IPS-NIHi7 (cell line): ENCODE measurements at regions not wholly inside any gene's neighbourhood (a gene's known extent, or its start where the extent isn't known, plus 50 kb on each side); places are given as distances from the start of the nearest gene placed in this dataset.

Experiments
- DNase-seq: peaks from one replicate; pipeline ENCODE4 v3.0.0; 2012; ENCODE audit warnings: mixed read lengths; ENCODE audit errors: extremely low spot score

- no peak for DNase-seq
These were observed 626.7 kb upstream of the SALL3 start for GRCh38 chr18:78352910-78353309.

GRCh38 chr18:78362198-78362597 is 617.4 kb upstream of the SALL3 start:
- no peak for DNase-seq

GRCh38 chr18:78363556-78364387 is 615.8 kb upstream of the SALL3 start:
- no peak for DNase-seq

- DNase-seq: no peak
These were observed 615.1 kb upstream of the SALL3 start for GRCh38 chr18:78364388-78364960.

- no peak for DNase-seq
These were observed 611.6 kb upstream of the SALL3 start for GRCh38 chr18:78367996-78368395.

- DNase-seq: no peak
These were observed 610.9 kb upstream of the SALL3 start for GRCh38 chr18:78368726-78369125.

GRCh38 chr18:78376046-78376445 is 603.6 kb upstream of the SALL3 start:
- DNase-seq: no peak

GRCh38 chr18:78378403-78378802 is 601.2 kb upstream of the SALL3 start:
- DNase-seq: no peak

- DNase-seq: no peak
These were observed 600.6 kb upstream of the SALL3 start for GRCh38 chr18:78378983-78379382.

GRCh38 chr18:78390348-78390951 is 589.2 kb upstream of the SALL3 start:
- DNase-seq: no peak

GRCh38 chr18:78390952-78391348 is 588.7 kb upstream of the SALL3 start:
- no peak for DNase-seq

- DNase-seq: no peak
These were observed 586.3 kb upstream of the SALL3 start for GRCh38 chr18:78393086-78393862.

- DNase-seq: no peak
These were observed 583.5 kb upstream of the SALL3 start for GRCh38 chr18:78396077-78396476.

GRCh38 chr18:78396756-78397155 is 582.9 kb upstream of the SALL3 start:
- no peak for DNase-seq

- no peak for DNase-seq
These were observed 579.6 kb upstream of the SALL3 start for GRCh38 chr18:78399992-78400503.

- DNase-seq: no peak
These were observed 577.2 kb upstream of the SALL3 start for GRCh38 chr18:78402440-78402839.

- DNase-seq: no peak
These were observed 576.7 kb upstream of the SALL3 start for GRCh38 chr18:78402966-78403365.

- no peak for DNase-seq
These were observed 576.2 kb upstream of the SALL3 start for GRCh38 chr18:78403371-78403770.

- DNase-seq: no peak
These were observed 573.9 kb upstream of the SALL3 start for GRCh38 chr18:78405763-78406162.

- DNase-seq: no peak
These were observed 572.7 kb upstream of the SALL3 start for GRCh38 chr18:78406743-78407465.

- no peak for DNase-seq
These were observed 572.2 kb upstream of the SALL3 start for GRCh38 chr18:78407466-78407844.
